Superior temporal gyrus (tissue), 1 donor: ENCODE measurements at regions not wholly inside any gene's neighbourhood (a gene's known extent, or its start where the extent isn't known, plus 50 kb on each side); places are given as distances from the start of the nearest gene placed in this dataset.

Source experiments
- DNase-seq: peaks from one replicate; pipeline ENCODE4 v3.0.0-alpha.2; 2016; ENCODE audit errors: extremely low spot score

- DNase-seq, result no peak
These were observed 123.0 kb upstream of the SVIL start for GRCh38 chr10:29757551-29758297.

- DNase-seq, result no peak
These were observed 121.7 kb upstream of the SVIL start for GRCh38 chr10:29756451-29756850.

DNA sequence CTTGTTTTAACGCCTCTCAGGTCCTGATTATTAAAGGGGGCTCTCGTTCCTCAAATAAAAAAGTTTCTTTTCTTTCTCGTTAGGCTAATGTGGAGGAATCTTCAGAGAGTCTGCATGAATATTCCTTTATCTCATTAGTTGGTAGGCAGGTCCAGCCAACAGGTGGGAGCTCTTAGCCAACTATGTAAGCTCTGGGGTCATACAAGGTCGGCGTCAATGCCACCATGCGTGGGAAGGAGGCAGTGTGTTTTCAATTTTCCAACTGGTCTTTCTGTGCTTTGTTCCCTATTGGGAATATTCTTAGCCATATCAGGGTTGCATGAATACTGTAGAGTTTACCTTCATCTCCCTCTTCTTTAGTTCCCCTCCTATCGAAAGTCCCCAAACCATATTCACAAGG lies 118.5 kb upstream of the SVIL start:
- DNase-seq, result no peak

- no peak for DNase-seq
These were observed 116.9 kb upstream of the SVIL start for GRCh38 chr10:29751684-29752083.

- no peak for DNase-seq
These were observed 116.5 kb upstream of the SVIL start for GRCh38 chr10:29751240-29751639.

DNA sequence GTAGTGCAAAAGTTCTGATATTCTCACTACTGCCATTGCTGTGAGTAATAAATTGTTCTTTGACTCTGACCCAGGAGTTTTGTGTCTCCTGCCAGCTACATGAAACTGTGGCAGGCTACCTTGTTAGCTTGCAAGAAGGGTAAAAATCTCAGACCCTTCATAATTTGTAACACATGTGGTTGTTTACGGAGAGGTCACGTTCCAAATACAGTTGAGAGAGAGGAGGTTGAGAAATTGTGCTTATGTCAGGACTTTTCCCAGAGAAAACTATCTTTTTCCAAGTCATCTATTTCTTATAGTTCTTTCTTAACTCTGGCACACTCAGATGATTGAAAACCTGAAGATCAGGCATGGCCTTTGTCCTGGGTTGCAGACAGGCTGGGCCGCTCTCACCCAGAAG lies 114.4 kb upstream of the SVIL start:
- DNase-seq, result no peak

DNA sequence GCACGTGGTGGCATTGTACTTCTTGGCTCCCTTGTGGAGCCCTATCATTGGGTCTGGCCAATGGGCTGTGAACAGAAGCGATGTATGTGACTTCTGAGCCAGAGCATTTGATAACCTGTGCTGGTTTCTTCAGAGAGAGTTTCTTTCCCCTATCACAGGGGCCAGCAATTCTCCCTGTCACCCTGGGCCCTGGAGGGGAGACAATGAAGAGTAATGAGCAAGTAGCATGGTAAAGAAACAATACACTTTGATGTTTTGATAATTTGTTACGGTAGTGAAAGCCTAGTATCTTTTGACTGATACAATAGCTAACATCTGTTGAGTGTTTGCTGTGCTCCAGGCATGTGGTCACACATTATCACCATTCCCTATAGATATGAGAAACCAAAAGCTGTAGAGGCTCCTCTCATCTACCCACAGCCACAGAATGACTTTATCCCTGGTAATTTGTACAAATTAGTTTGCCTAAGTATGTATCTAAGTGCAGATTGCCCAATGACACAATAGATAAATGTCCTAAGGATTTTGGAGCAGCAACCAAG lies 113.4 kb upstream of the SVIL start:
- DNase-seq, result no peak

GRCh38 chr10:29746080-29746797 lies 111.5 kb upstream of the SVIL start:
- DNase-seq, result no peak

DNA sequence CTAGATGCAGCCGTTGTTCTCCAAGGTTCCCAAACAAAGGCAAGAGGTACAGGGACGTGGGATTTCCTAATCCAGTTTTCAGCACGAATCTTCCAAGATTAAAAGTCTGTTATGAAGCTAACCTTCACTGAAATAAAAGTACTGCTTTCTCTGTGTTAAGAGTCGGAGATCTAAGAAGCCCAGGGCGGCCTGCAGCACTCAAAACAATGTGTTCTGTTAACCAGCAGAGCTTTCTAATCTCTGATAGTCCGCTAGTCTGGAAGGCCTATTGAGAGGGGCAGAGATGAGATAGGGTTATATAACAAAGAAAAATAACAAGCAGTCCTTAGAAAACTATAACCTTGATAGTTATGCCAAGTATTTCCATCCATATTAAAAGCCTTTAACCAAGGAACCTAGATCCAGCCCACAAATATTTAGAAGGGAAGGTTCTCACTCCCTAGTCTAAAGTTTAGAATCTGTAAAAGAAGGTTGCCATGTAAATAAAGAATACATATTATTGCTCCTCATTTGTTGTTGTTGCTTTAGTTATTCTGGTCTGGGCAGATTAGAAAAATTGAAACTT lies 106.3 kb upstream of the SVIL start:
- no peak for DNase-seq

DNA sequence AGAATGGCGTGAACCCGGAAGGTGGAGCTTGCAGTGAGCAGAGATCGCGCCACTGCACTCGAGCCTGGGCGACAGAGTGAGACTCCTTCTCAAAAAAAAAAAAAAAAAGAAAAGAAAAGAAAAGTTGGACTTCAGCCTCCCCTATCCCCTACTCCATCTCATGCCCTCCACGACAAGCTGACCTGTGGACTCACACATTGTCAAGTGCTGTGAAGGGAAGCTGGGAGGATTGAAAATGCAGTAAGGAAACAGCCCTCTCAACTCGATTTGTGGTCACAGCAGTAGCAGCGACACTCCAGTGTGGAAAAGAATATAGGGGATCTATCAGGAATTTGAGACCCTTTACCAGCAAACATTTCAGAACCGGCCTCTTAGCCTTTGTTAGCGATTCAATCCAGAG lies 103.6 kb upstream of the SVIL start:
- DNase-seq, result no peak

GRCh38 chr10:29737074-29737593 lies 102.4 kb upstream of the SVIL start:
- no peak for DNase-seq

GRCh38 chr10:29736366-29737073 lies 101.7 kb upstream of the SVIL start:
- no peak for DNase-seq

- DNase-seq, result no peak
These were observed 101.0 kb upstream of the SVIL start for GRCh38 chr10:29735628-29736365.

GRCh38 chr10:29734962-29735627 lies 100.3 kb upstream of the SVIL start:
- no peak for DNase-seq

- no peak for DNase-seq
These were observed 99.8 kb upstream of the SVIL start for GRCh38 chr10:29734640-29734961.

DNA sequence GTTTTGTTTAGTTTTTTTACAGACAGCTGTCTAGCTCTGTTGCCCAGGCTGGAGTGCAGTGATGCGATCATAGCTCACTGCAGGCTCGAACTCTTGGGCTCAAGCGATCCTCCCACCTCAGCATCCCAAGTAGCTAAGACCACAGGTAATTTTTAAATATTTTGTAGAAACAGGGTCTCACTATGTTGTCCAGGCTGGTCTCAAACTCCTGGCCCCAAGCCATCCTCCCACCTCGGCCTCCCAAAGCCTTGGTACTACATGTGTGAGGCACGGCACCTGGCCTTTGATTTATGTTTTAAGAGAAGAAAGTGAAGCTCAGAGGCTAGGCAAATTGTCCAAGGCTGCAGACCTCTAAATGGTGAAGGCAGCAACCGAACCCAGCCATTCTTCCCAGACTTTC lies 98.6 kb upstream of the SVIL start:
- no peak for DNase-seq

DNA sequence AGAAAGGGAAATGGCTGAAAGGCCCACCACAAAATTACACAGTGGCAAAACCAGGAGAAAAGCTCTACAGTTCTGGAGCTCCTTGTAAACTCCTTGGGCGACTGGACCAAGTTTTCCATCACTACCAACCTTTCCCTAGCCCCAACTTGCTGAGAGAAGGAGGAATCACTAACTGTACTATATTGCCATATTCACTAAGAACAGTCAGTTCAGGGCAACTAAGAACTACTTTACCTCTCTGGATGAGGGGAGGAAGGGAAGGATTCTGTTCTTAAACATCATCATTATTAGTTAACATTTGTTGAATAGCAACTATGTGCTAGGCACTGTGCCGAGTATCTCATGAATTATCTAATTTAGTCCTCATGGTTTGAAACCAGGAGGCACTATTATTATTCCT lies 98.1 kb upstream of the SVIL start:
- no peak for DNase-seq

DNA sequence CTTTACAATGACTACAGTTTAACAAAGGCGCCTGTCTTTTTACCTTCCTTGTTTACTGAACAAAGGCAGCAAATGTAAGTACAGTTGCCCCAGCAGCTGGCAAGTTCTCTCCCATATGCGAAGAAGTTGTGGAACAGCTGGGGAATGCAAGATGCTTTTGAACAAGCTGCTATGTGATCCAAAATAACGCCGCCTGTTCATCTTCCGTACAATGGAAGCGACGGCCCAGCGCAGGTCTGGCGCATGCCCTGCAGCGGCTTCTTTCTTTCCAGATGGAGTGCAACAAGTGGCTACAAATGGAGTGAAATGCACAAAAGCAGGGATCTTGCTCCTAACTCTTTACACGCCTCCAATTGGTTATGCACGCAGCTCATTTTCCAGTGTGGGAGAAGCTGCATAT lies 97.0 kb upstream of the SVIL start:
- DNase-seq, result no peak

DNA sequence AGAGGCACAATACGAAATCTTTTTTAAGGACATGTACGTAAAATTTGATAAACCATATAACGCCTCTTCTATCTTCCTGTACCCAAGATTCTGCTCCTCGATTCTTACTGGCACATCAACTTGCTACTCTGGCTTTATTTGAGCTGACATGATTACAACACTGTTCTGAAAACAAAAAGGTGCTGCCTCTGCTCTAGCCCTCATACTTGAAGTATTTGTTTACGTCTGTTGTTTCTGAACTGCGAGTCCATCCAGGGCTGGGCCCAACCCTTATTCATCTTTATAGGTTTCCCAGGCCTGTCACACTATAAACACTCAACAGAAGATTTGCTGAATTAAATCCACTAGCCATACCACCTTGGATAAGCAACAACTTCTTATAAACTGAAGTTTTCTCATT lies 96.2 kb upstream of the SVIL start:
- no peak for DNase-seq

GRCh38 chr10:29730458-29730857 lies 95.7 kb upstream of the SVIL start:
- no peak for DNase-seq

DNA sequence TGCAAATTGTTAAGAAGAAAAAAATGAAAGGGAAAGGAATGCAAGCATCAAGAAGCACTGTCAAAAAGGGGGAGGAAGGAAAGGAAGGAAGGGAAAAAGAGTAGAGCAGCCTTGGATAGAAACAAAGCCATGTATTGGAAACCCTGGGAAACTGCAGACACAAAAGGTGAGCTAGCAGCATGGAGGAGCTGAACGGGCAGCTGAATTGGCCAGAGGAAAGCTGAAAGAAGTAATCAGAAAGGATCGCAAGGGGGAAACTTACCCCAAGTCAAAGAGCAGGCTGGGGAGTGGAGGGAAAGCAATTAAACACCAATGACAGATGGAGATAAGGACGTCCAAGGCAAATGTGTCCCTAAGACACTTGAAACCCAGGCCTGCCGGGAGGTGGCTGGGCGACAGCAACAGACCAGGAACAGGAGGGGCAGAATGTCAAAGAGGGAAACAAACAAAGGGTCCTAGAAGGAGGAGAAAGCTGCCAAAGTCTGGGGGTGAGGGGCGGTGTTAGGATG lies 93.8 kb upstream of the SVIL start:
- no peak for DNase-seq
